Keratinocyte (primary cell): ENCODE measurements at regions not wholly inside any gene's neighbourhood (a gene's known extent, or its start where the extent isn't known, plus 50 kb on each side); places are given as distances from the start of the nearest gene placed in this dataset.

Source experiments
- CTCF ChIP-seq, 3 experiments: IDR thresholded peaks in 1 of 3; conservative IDR thresholded peaks in 1 of 3; optimal IDR thresholded peaks in 1 of 3; 2 replicates in 2 of 3; 3 replicates in 1 of 3; pipeline versions ENCODE3 to v1.5.1; 2011; ENCODE audit warnings: low read length in 3 of 3, mild to moderate bottlenecking in 3 of 3, moderate library complexity in 2 of 3, control low read depth in 1 of 3, inconsistent platforms in 1 of 3; ENCODE audit not compliant: insufficient read depth in 2 of 3; ENCODE audit errors: extremely low read depth in 1 of 3
- EZH2 ChIP-seq: IDR thresholded peaks from one replicate; pipeline ENCODE4 v1.6.1; 2012; ENCODE audit warnings: inconsistent platforms, mild to moderate bottlenecking, low read length, moderate library complexity

- TF ChIP-seq CTCF (optimal IDR thresholded peaks at IDR 0.05 in 1 of 3, IDR thresholded peaks at IDR 0.05 in 1 of 3, conservative IDR thresholded peaks at IDR 0.05 in 1 of 3; ENCODE audit: extremely low read depth in 1 of 3, insufficient read depth in 2 of 3, low read length in 3 of 3) (no peak), EZH2 (no peak)
Observed at GRCh38 chr1:188931506-188931905, 1546.2 kb downstream of the BRINP3 start.
